ENCODE measurements at regions not wholly inside any gene's neighbourhood (a gene's known extent, or its start where the extent isn't known, plus 50 kb on each side); places are given as distances from the start of the nearest gene placed in this dataset.
"Not testable (repeated sequence)": the region's sequence is repeated elsewhere in the genome, so short reads cannot be mapped to it uniquely, and the experiment has no call there.

DNA sequence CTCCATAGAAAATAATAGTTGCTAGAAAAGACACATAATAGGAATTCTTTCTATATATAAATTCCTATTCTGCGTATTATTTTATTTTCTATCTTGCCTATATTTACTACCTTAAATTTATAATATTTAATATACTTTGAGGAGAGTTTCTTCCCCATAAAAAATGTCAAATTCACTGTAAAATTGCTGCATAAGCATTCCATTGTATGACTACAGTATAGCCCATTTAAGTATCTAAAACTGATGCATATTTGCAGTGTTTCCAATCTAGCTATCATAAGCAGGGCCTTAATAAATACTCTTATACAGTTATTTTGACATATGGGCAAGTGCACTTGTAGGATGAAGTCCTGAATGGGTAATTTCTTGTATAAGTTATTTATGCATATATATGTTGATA, 1088.6 kb upstream of the EPHA6 start:
- no peak overlapping the region for H3K4me3 ChIP-seq (ENCODE audit: low read depth, low read length)
- H3K27me3 ChIP-seq (ENCODE audit: control insufficient read depth, insufficient read depth, low read length): no peaks in the 10 kb centered on the region
- POLR2A ChIA-PET: no interaction called here
- TF ChIP-seq, protein P1, sequence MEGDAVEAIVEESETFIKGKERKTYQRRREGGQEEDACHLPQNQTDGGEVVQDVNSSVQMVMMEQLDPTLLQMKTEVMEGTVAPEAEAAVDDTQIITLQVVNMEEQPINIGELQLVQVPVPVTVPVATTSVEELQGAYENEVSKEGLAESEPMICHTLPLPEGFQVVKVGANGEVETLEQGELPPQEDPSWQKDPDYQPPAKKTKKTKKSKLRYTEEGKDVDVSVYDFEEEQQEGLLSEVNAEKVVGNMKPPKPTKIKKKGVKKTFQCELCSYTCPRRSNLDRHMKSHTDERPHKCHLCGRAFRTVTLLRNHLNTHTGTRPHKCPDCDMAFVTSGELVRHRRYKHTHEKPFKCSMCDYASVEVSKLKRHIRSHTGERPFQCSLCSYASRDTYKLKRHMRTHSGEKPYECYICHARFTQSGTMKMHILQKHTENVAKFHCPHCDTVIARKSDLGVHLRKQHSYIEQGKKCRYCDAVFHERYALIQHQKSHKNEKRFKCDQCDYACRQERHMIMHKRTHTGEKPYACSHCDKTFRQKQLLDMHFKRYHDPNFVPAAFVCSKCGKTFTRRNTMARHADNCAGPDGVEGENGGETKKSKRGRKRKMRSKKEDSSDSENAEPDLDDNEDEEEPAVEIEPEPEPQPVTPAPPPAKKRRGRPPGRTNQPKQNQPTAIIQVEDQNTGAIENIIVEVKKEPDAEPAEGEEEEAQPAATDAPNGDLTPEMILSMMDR (IDR thresholded peaks at IDR 0.05; ENCODE audit: insufficient read depth, low read depth, low read length): no peak
- CTCF ChIA-PET: no interaction called here
- no peaks in the 10 kb centered on the region for H3K36me3 ChIP-seq (ENCODE audit: control insufficient read depth, insufficient read depth, low read length)
- no peak for DNase-seq (ENCODE audit: low read depth)

GRCh38 chr3:95731753-95732152, 1082.6 kb upstream of the EPHA6 start:
- Histone ChIP-seq H3K27me3 (ENCODE audit: control insufficient read depth, insufficient read depth, low read length) (no peaks in the 10 kb centered on the region), H3K36me3 (ENCODE audit: control insufficient read depth, insufficient read depth, low read length) (no peaks in the 10 kb centered on the region), H3K4me3 (ENCODE audit: low read depth, low read length) (no peak overlapping the region)
- ChIA-PET POLR2A (no interaction called here), CTCF (no interaction called here)
- TF ChIP-seq, protein P1 (IDR thresholded peaks at IDR 0.05; ENCODE audit: insufficient read depth, low read depth, low read length): no peak
- no peak for DNase-seq (ENCODE audit: low read depth)

- CTCF ChIA-PET: no interaction called here
- H3K36me3 ChIP-seq (ENCODE audit: control insufficient read depth, insufficient read depth, low read length): no peaks in the 10 kb centered on the region
Measured at GRCh38 chr3:95733336-95733735, 1081.1 kb upstream of the EPHA6 start.

GRCh38 chr3:95738045-95738444, 1076.3 kb upstream of the EPHA6 start:
- no peaks in the 10 kb centered on the region for H3K27me3 ChIP-seq (ENCODE audit: control insufficient read depth, insufficient read depth, low read length)
- no peak overlapping the region for H3K4me3 ChIP-seq (ENCODE audit: low read depth, low read length)
- CTCF ChIA-PET: no interaction called here
- TF ChIP-seq, protein P1 (IDR thresholded peaks at IDR 0.05; ENCODE audit: insufficient read depth, low read depth, low read length): no peak
- no peaks in the 10 kb centered on the region for H3K36me3 ChIP-seq (ENCODE audit: control insufficient read depth, insufficient read depth, low read length)
- POLR2A ChIA-PET: no interaction called here
- DNase-seq (ENCODE audit: low read depth): no peak

More at GRCh38 chr3:95733336-95733735, 1081.1 kb upstream of the EPHA6 start:
- Histone ChIP-seq H3K4me3 (ENCODE audit: low read depth, low read length) (no peak overlapping the region), H3K27me3 (ENCODE audit: control insufficient read depth, insufficient read depth, low read length) (no peaks in the 10 kb centered on the region)
- TF ChIP-seq, protein P1 (IDR thresholded peaks at IDR 0.05; ENCODE audit: insufficient read depth, low read depth, low read length): no peak
- POLR2A ChIA-PET: no interaction called here
- no peak for DNase-seq (ENCODE audit: low read depth)

GRCh38 chr3:95744896-95745295, 1069.5 kb upstream of the EPHA6 start:
- POLR2A ChIA-PET; H3K4me3 ChIP-seq (ENCODE audit: low read depth, low read length); H3K36me3 ChIP-seq (ENCODE audit: control insufficient read depth, insufficient read depth, low read length); CTCF ChIA-PET; DNase-seq (ENCODE audit: low read depth); H3K27me3 ChIP-seq (ENCODE audit: control insufficient read depth, insufficient read depth, low read length): not testable (repeated sequence)

DNA sequence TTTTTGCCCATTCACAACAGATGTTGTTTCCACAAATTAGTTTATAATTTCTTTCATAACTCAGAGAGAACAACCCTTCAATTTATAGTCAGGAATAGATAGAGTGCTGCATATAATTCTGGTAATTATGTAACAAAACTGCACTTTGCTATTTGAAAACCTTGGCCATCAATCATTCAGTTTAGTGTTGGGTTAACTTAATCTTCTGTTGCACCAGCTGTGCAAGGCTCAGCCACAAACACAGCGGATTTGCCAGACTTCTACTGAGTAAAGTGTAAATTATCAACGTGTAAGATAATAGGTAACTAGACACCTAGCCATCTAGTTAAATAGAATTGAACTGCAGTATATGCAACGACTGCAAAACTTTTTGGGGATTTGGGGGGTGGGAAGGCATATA, 1064.3 kb upstream of the EPHA6 start:
- ChIA-PET CTCF (no interaction called here), POLR2A (no interaction called here)
- DNase-seq (ENCODE audit: low read depth): no peak
- TF ChIP-seq, protein P1 (IDR thresholded peaks at IDR 0.05; ENCODE audit: insufficient read depth, low read depth, low read length): no peak
- H3K27me3 ChIP-seq (ENCODE audit: control insufficient read depth, insufficient read depth, low read length): no peaks in the 10 kb centered on the region
- no peak overlapping the region for H3K4me3 ChIP-seq (ENCODE audit: low read depth, low read length)
- no peaks in the 10 kb centered on the region for H3K36me3 ChIP-seq (ENCODE audit: control insufficient read depth, insufficient read depth, low read length)

Measured in BJ (cell line).